SK-N-SH treated with all-trans-retinoic acid at 6 μM for 48 hours (cell line): ENCODE measurements at regions not wholly inside any gene's neighbourhood (a gene's known extent, or its start where the extent isn't known, plus 50 kb on each side); places are given as distances from the start of the nearest gene placed in this dataset.

Experiments used
- ATAC-seq: fragments of 200-7000 bp; cut with Tn5 transposase; 3 replicates; pipeline ENCODE4 v1.9.1; 2020; ENCODE audit warnings: mild to moderate bottlenecking, moderate library complexity
- ARNTL ChIP-seq: fragments of 450-650 bp; formaldehyde crosslinking; IDR thresholded peaks from 2 replicates; pipeline ENCODE4 v1.5.0; 2020; ENCODE audit warnings: low read depth, mild to moderate bottlenecking, moderate library complexity, borderline replicate concordance
- CSDC2 ChIP-seq: fragments of 250-450 bp; sonication (Bioruptor Pico); IDR thresholded peaks from 2 replicates; pipeline ENCODE4 v1.5.0; 2020; ENCODE audit warnings: mild to moderate bottlenecking, moderate library complexity
- ESRRG ChIP-seq: fragments of 250-450 bp; sonication (Bioruptor Pico); IDR thresholded peaks from 2 replicates; pipeline ENCODE4 v1.6.1; 2021; ENCODE audit warnings: mild to moderate bottlenecking
- RARB ChIP-seq: fragments of 250-450 bp; sonication (Bioruptor Pico); IDR thresholded peaks from 2 replicates; pipeline ENCODE4 v1.8.0; 2021; ENCODE audit warnings: mild to moderate bottlenecking, moderate library complexity
- TCF4 ChIP-seq: fragments of 250-450 bp; sonication (Bioruptor Pico); IDR thresholded peaks from 2 replicates; pipeline ENCODE4 v1.8.0; 2021; ENCODE audit warnings: mild to moderate bottlenecking, moderate library complexity, borderline replicate concordance
- ZFP3 ChIP-seq: fragments of 250-450 bp; sonication (Bioruptor Pico); IDR thresholded peaks from 2 replicates; pipeline ENCODE4 v1.5.0; 2020; ENCODE audit warnings: mild to moderate bottlenecking, moderate library complexity
- ZFP30 ChIP-seq: fragments of 450-650 bp; formaldehyde crosslinking; IDR thresholded peaks from 2 replicates; pipeline ENCODE4 v1.5.0; 2022; ENCODE audit warnings: mild to moderate bottlenecking, moderate library complexity
- ZNF8 ChIP-seq: fragments of 450-650 bp; formaldehyde crosslinking; IDR thresholded peaks from 2 replicates; pipeline ENCODE4 v1.5.0; 2020; ENCODE audit warnings: mild to moderate bottlenecking, moderate library complexity

DNA sequence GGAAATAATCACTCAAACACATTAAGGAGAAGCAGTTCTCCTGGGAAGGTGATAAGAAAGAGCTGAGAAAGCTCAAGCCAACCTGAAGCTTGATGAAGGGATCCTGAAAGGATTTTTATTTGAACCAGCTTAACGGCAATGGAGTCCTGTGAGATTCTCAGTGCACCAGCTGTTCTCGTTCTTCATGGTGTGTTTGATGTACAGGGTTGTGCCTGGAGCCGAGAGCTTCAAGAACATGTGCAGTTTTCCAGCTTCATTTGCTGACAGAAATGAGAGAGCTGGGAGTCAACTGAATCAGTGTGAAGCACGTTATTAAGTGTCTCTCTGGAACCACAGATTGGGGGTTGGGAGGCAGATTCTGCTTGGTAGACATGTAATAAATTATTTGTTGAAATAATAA lies 115.7 kb downstream of the ANKRD50 start:
- TF ChIP-seq RARB (CRISPR knock-in tag) (no peak), TCF4 (CRISPR knock-in tag) (no peak), ARNTL (no peak), ESRRG (no peak), CSDC2 (CRISPR knock-in tag) (no peak)
- ATAC-seq, result no peak

DNA sequence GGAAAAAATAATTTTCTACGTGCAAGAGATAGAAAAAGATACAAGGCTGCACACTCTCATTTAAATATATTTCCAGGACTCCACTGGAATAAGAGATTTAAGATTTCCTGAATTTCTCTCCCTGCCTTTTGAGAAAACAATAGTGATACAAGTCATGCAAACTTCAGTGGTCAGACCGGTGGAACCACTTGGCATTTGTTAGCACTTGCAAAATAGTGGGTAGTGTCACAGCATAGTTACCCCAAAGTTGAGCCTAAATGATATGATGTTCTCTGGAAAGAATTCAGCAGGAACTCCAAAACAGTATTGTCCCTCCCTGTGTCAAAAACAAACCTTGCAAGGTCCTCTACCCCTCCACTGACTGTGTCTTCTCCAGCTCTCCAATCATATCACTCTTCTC lies 102.3 kb downstream of the ANKRD50 start:
- ATAC-seq, result no peak
- TF ChIP-seq ZNF8 (CRISPR knock-in tag) (no peak), ZFP30 (CRISPR knock-in tag) (no peak), ZFP3 (CRISPR knock-in tag) (no peak)
- TF ChIP-seq, all 23 proteins: peak for 0
